ENCODE measurements at regions not wholly inside any gene's neighbourhood (a gene's known extent, or its start where the extent isn't known, plus 50 kb on each side); places are given as distances from the start of the nearest gene placed in this dataset.

DNA sequence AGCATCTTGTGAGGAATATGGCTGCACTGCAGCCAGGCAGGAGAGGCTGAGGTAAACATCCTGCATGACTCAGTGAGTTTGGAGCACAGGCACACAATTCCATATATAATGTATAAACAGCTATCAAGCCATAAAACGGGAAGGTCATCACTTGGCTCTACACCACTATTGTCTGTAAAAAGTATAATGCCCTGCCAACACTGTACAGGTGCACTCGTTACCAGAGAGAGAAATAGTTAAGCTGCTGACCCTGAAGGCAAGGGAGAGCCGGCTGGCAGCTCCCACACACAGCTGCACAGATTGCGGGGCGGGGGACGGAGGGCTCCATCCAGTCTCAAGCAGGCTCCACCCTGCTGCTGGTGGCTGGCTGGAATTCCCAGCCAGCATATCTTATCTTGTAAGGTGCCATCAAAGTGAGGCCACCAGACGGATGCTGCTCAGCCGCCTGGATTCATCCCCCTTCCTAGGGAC lies 668.1 kb downstream of the SLITRK5 start:
- no peak for DNase-seq (ENCODE audit: low spot score)
- ATAC-seq, result no peak
- Histone ChIP-seq H2AFZ (no peak overlapping the region), H3K27me3 (ENCODE audit: insufficient read depth) (no peaks in the 10 kb centered on the region), H3K4me2 (no peak overlapping the region), H3K79me2 (replicated peaks; ENCODE audit: insufficient read depth) (no peaks in the 10 kb centered on the region), H3F3A (replicated peaks; ENCODE audit: low read depth) (no peaks in the 10 kb centered on the region), H3K4me3 (no peak overlapping the region), H3K27ac (ENCODE audit: low read depth) (no peak overlapping the region), H4K20me1 (replicated peaks; ENCODE audit: insufficient read depth) (no peaks in the 10 kb centered on the region), H3K36me3 (ENCODE audit: insufficient read depth) (0 out of 2 replicates have a peak, but pooled peaks cover 4% of the 10 kb centered on the region), H3K9me2 (ENCODE audit: insufficient read depth) (no peaks in the 10 kb centered on the region), H3K4me1 (ENCODE audit: insufficient read depth) (no peaks in the 10 kb centered on the region)
- Mint-ChIP-seq H3K9me3 (peaks cover 6% of the 10 kb centered on the region), H3K4me1 (no peaks in the 10 kb centered on the region), H3K4me3 (no peak overlapping the region), H3K36me3 (ENCODE audit: low read depth) (peaks cover 9% of the 10 kb centered on the region), H3K27ac (no peak overlapping the region), H3K27me3 (ENCODE audit: insufficient read depth, low read depth, poor library complexity) (peaks cover under 1% of the 10 kb centered on the region)
- TF ChIP-seq EZH2 (IDR thresholded peaks at IDR 0.05; ENCODE audit: low read depth, unreplicated experiment), result no peak

- no peak overlapping the region for H2AFZ ChIP-seq
- H3K79me2 ChIP-seq (replicated peaks; ENCODE audit: insufficient read depth), result no peaks in the 10 kb centered on the region
- no peak overlapping the region for H3K4me3 ChIP-seq
- H3K36me3 ChIP-seq (ENCODE audit: insufficient read depth), result no peaks in the 10 kb centered on the region
- H3K27ac ChIP-seq (ENCODE audit: low read depth), result no peak overlapping the region
- Mint-ChIP-seq H3K4me1 (no peaks in the 10 kb centered on the region), H3K9me3 (peaks cover 13% of the 10 kb centered on the region), H3K27ac (no peak overlapping the region), H3K36me3 (ENCODE audit: low read depth) (peaks cover 11% of the 10 kb centered on the region), H3K4me3 (no peak overlapping the region), H3K27me3 (ENCODE audit: insufficient read depth, low read depth, poor library complexity) (peaks cover 2% of the 10 kb centered on the region)
- DNase-seq (ENCODE audit: low spot score), result no peak
- ATAC-seq, result no peak
- no peaks in the 10 kb centered on the region for H4K20me1 ChIP-seq (replicated peaks; ENCODE audit: insufficient read depth)
- no peaks in the 10 kb centered on the region for H3K4me1 ChIP-seq (ENCODE audit: insufficient read depth)
- no peaks in the 10 kb centered on the region for H3K27me3 ChIP-seq (ENCODE audit: insufficient read depth)
- no peaks in the 10 kb centered on the region for H3F3A ChIP-seq (replicated peaks; ENCODE audit: low read depth)
- H3K4me2 ChIP-seq, result no peak overlapping the region
- H3K9me2 ChIP-seq (ENCODE audit: insufficient read depth), result 0 out of 2 replicates have a peak, but pooled peaks cover 3% of the 10 kb centered on the region
- TF ChIP-seq JUNB (IDR thresholded peaks at IDR 0.05; ENCODE audit: unreplicated experiment) (no peak), ZNF331 (CRISPR knock-in tag; IDR thresholded peaks at IDR 0.05; ENCODE audit: low read depth) (no peak), CREB1 (CRISPR knock-in tag; IDR thresholded peaks at IDR 0.05; ENCODE audit: low read depth) (no peak), ZNF114 (CRISPR knock-in tag; IDR thresholded peaks at IDR 0.05) (no peak), NANOG (IDR thresholded peaks at IDR 0.05; ENCODE audit: borderline replicate concordance) (no peak), REST (IDR thresholded peaks at IDR 0.05; ENCODE audit: unreplicated experiment) (no peak), STAT1 (IDR thresholded peaks at IDR 0.05; ENCODE audit: unreplicated experiment) (no peak), EZH2phosphoT487 (IDR thresholded peaks at IDR 0.05; ENCODE audit: unreplicated experiment) (no peak)
- TF ChIP-seq, protein P1, sequence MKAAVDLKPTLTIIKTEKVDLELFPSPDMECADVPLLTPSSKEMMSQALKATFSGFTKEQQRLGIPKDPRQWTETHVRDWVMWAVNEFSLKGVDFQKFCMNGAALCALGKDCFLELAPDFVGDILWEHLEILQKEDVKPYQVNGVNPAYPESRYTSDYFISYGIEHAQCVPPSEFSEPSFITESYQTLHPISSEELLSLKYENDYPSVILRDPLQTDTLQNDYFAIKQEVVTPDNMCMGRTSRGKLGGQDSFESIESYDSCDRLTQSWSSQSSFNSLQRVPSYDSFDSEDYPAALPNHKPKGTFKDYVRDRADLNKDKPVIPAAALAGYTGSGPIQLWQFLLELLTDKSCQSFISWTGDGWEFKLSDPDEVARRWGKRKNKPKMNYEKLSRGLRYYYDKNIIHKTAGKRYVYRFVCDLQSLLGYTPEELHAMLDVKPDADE (IDR thresholded peaks at IDR 0.05), result no peak
- TF ChIP-seq, protein P2, sequence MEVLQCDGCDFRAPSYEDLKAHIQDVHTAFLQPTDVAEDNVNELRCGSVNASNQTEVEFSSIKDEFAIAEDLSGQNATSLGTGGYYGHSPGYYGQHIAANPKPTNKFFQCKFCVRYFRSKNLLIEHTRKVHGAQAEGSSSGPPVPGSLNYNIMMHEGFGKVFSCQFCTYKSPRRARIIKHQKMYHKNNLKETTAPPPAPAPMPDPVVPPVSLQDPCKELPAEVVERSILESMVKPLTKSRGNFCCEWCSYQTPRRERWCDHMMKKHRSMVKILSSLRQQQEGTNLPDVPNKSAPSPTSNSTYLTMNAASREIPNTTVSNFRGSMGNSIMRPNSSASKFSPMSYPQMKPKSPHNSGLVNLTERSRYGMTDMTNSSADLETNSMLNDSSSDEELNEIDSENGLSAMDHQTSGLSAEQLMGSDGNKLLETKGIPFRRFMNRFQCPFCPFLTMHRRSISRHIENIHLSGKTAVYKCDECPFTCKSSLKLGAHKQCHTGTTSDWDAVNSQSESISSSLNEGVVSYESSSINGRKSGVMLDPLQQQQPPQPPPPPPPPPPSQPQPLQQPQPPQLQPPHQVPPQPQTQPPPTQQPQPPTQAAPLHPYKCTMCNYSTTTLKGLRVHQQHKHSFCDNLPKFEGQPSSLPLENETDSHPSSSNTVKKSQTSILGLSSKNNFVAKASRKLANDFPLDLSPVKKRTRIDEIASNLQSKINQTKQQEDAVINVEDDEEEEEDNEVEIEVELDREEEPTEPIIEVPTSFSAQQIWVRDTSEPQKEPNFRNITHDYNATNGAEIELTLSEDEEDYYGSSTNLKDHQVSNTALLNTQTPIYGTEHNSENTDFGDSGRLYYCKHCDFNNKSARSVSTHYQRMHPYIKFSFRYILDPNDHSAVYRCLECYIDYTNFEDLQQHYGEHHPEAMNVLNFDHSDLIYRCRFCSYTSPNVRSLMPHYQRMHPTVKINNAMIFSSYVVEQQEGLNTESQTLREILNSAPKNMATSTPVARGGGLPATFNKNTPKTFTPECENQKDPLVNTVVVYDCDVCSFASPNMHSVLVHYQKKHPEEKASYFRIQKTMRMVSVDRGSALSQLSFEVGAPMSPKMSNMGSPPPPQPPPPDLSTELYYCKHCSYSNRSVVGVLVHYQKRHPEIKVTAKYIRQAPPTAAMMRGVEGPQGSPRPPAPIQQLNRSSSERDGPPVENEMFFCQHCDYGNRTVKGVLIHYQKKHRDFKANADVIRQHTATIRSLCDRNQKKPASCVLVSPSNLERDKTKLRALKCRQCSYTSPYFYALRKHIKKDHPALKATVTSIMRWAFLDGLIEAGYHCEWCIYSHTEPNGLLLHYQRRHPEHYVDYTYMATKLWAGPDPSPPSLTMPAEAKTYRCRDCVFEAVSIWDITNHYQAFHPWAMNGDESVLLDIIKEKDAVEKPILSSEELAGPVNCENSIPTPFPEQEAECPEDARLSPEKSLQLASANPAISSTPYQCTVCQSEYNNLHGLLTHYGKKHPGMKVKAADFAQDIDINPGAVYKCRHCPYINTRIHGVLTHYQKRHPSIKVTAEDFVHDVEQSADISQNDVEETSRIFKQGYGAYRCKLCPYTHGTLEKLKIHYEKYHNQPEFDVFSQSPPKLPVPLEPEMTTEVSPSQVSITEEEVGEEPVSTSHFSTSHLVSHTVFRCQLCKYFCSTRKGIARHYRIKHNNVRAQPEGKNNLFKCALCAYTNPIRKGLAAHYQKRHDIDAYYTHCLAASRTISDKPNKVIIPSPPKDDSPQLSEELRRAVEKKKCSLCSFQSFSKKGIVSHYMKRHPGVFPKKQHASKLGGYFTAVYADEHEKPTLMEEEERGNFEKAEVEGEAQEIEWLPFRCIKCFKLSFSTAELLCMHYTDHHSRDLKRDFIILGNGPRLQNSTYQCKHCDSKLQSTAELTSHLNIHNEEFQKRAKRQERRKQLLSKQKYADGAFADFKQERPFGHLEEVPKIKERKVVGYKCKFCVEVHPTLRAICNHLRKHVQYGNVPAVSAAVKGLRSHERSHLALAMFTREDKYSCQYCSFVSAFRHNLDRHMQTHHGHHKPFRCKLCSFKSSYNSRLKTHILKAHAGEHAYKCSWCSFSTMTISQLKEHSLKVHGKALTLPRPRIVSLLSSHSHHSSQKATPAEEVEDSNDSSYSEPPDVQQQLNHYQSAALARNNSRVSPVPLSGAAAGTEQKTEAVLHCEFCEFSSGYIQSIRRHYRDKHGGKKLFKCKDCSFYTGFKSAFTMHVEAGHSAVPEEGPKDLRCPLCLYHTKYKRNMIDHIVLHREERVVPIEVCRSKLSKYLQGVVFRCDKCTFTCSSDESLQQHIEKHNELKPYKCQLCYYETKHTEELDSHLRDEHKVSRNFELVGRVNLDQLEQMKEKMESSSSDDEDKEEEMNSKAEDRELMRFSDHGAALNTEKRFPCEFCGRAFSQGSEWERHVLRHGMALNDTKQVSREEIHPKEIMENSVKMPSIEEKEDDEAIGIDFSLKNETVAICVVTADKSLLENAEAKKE (CRISPR knock-in tag; IDR thresholded peaks at IDR 0.05), result no peak
These were observed 674.1 kb downstream of the SLITRK5 start for GRCh38 chr13:88345171-88345847.

Measured in GM23338 (cell line).